Inferior parietal cortex (tissue), 1 donor: ENCODE measurements at regions not wholly inside any gene's neighbourhood (a gene's known extent, or its start where the extent isn't known, plus 50 kb on each side); places are given as distances from the start of the nearest gene placed in this dataset.

ENCODE experiments used
- DNase-seq: peaks from one replicate; pipeline ENCODE4 v3.0.0-alpha.2; 2016; ENCODE audit errors: extremely low spot score

- no peak for DNase-seq
Observed at GRCh38 chr3:23743141-23743784, 62.5 kb upstream of the UBE2E1 start.

DNA sequence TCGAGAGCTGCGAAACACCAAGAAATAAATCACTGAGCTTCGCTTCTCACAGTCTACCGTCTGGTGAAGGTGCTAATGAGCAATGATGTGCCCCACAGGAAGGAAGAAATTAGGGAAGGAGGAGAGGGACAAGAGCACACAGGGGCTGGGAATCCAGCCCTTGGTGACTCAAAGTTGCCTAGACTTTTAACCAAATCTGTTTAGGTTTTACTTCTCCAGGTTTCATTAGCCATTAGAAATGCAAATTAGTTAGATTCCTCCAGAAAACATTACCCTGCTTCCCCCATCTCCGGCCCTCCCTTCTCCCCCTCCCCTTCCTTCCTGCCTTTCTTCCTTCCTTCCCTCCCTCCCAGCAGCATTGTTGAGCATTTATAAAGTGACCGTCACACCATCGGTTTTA is 59.3 kb upstream of the UBE2E1 start:
- DNase-seq = no peak

- DNase-seq = no peak
Observed at GRCh38 chr3:23747841-23748240, 57.9 kb upstream of the UBE2E1 start.

DNA sequence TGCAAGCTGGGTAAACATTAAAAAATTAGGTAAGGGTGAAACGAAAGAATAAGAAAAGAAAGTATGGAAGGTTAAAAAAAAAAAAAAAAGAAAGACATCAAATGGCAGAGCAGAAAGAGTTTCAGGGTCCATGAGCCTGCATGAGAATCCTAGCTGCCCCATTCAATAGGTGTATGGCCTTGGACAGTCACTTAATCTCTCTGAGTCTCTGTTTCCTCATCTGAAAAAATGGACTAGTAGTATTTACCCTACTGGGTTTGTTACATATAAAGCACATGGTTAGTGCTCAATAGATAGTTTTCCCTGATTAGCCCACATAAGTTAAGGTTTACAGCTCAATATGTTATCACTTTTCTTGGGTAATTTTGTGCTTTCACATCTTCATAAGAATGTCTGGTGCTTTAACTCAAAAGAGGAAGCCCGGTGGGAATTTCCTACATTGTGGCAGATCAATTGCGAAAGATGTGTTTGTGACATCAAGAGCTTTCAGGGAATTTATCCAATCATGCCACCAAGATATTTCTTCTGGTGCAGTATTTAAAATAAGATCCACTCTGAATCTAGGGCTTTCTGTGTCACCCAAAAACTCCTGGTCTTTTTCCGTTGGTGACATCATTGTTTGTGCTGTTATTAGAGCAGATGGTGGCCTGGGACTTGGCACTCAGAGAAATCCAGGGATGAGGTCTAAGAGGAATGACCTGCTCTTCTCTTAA is 57.2 kb upstream of the UBE2E1 start:
- no peak for DNase-seq

DNA sequence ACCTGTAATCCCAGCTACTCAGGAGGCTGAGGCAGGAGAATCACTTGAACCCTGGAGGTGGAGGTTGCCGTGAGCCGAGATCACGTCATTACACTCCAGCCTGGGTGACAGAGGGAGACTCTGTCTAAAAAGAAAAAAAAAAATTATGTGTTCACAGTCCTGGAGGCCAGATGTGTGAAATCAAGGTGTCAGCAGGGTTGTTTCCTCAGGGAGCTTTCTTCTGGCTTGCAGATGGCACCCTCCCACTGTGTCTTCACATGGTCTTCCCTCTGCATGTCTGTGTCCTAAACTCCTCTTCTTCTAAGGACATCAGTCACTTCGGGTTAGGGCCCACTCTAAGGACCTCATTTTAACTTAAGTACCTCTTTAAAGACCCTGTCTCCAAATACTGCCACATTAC is 56.1 kb upstream of the UBE2E1 start:
- DNase-seq = no peak

DNA sequence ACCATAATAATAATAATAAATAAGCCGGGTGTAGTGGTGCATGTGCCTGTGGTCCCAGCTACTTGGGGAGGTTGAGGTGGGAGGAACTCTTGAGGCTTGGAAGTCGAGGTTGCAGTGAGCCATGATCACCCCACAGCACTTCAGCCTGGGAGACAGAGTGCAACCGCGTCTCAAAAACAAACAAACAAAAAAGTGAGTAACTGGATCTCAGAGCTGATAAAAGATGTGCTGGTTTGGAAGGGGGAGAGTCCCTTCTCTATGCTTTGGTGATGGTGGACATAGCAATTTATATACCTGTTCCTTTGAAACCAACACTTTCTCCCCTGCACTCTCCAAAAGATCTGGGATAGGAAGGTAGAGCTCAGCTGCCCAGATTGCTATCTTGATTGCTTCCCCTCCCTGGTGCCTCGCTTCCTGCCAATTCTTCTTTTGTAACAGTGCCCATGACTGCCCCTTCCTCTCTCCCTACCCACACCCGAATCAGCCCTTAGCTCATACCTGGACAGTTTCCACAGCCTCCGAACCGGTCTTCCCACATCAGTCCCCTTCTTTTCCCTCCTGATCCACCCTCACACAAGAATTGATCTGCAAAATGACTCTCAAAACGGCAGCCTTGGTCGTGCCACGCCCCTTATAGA is 55.1 kb upstream of the UBE2E1 start:
- DNase-seq = no peak

GRCh38 chr3:23751212-23751723 is 54.5 kb upstream of the UBE2E1 start:
- no peak for DNase-seq

DNA sequence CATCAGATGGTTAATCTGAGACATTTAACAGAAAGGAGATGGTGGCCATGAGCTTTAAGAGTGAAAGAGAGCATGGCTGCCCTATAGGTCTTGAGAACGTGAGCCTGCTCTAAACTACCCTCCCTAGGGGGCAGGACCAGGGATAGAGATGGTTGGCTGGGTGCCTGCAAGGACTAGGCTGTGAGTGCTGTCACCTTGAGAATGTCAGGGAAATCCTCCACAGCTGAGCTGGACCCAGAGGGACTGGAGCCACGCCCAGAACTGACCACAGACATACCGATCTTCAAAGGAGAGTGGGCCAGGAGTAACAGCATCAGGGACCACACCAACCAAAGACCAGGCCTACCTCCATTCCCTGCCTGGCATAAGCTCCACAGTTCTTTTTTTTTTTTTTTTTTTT is 53.6 kb upstream of the UBE2E1 start:
- DNase-seq = no peak

DNA sequence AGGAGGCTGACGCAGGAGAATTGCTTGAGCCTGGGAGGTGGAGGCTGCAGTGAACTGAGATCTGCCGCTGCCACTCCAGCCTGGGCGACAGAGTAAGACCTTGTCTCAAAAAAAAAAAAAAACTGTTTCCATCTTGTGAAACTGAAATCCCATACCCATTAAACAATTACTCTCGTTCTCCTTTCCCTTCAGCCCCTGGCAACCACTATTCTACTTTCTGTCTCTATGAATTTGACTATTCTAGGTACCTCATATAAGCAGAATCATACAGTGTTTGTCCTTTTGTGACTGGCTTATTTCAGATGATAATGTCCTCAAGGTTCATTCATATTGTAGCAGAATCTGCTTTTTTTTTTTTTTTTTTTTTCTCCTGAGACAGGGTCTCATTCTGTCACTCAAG is 51.5 kb upstream of the UBE2E1 start:
- DNase-seq = no peak
